Endothelial cell of umbilical vein (primary cell): ENCODE measurements at regions not wholly inside any gene's neighbourhood (a gene's known extent, or its start where the extent isn't known, plus 50 kb on each side); places are given as distances from the start of the nearest gene placed in this dataset.

ENCODE experiments used
- BruUV-seq: library from RNA; stranded (reverse); fragments of 400-500 nt; replicated peaks from 2 replicates; lab custom pipeline; 2021; lab: Mats Ljungman, UMichigan
- CTCF ChIA-PET: fragments of 300-600, 350-600 bp; sonication (Branson Sonifier 250); formaldehyde crosslinking; loops from one replicate; lab custom pipeline; 2021; ENCODE audit warnings: antibody characterized with exemption, inconsistent platforms; lab: Charles Lee
- POLR2A ChIA-PET: fragments of 300-600, 350-600 bp; sonication (Branson Sonifier 250); formaldehyde crosslinking; loops from one replicate; lab custom pipeline; 2021; ENCODE audit warnings: antibody characterized with exemption, inconsistent platforms; lab: Charles Lee
- DNase-seq: peaks from one replicate; pipeline ENCODE4 v3.0.0-alpha.2; 2011; ENCODE audit warnings: low read depth, low spot score
- FAIRE-seq: peaks from 2 replicates; lab custom pipeline; 2011; peaks lifted over from hg19 to GRCh38; lab: Jason Lieb, UNC
- H2AFZ ChIP-seq: 2 replicates; pipeline ENCODE4 v1.6.0; 2012; ENCODE audit warnings: low read depth, low read length, control low read depth, inconsistent platforms
- H3K27ac ChIP-seq: 2 replicates; pipeline ENCODE4 v1.5.1; 2011; ENCODE audit warnings: low read depth, mild to moderate bottlenecking, control low read depth, low read length, moderate library complexity; ENCODE audit not compliant: insufficient read depth
- H3K27me3 ChIP-seq, 2 experiments: 2 replicates each; pipeline versions ENCODE4 v1.6.0 to v1.6.1; 2011; ENCODE audit warnings: low read length in 2 of 2, mixed read lengths in 1 of 2; ENCODE audit not compliant: control insufficient read depth in 2 of 2, insufficient read depth in 2 of 2
- H3K36me3 ChIP-seq, 2 experiments: 2 replicates in 1 of 2; 3 replicates in 1 of 2; pipeline ENCODE4 v1.5.1; 2011; ENCODE audit warnings: low read length in 2 of 2, mild to moderate bottlenecking in 1 of 2, moderate library complexity in 1 of 2; ENCODE audit not compliant: control insufficient read depth in 2 of 2, insufficient read depth in 2 of 2; ENCODE audit errors: extremely low read depth in 1 of 2
- H3K4me1 ChIP-seq: 3 replicates; pipeline ENCODE4 v1.5.1; 2011; ENCODE audit warnings: mild to moderate bottlenecking, low read length; ENCODE audit not compliant: control insufficient read depth, insufficient read depth; ENCODE audit errors: extremely low read depth
- H3K4me2 ChIP-seq: 2 replicates; pipeline ENCODE4 v1.6.1; 2011; ENCODE audit warnings: low read length, control low read depth, mixed read lengths; ENCODE audit not compliant: insufficient read depth
- H3K4me3 ChIP-seq, 3 experiments: fragments of 200-600 bp in 1 of 3; sonication (generic), shearing (Covaris generic) in 1 of 3; replicated peaks in 1 of 3; 2 replicates each; pipeline ENCODE4 v1.5.1; 2011 to 2016; ENCODE audit warnings: control low read depth in 3 of 3, low read length in 3 of 3, mild to moderate bottlenecking in 2 of 3, inconsistent platforms in 1 of 3, low read depth in 1 of 3, moderate library complexity in 1 of 3; ENCODE audit not compliant: insufficient read depth in 1 of 3
- H3K79me2 ChIP-seq: 2 replicates; pipeline ENCODE4 v1.6.0; 2012; ENCODE audit warnings: low read length, inconsistent platforms; ENCODE audit not compliant: control insufficient read depth, insufficient read depth
- H3K9ac ChIP-seq: replicated peaks from 2 replicates; pipeline ENCODE3; 2011; ENCODE audit warnings: low read length, control low read depth; ENCODE audit not compliant: insufficient read depth; ENCODE audit errors: extremely low read depth
- H3K9me1 ChIP-seq: replicated peaks from 3 replicates; pipeline ENCODE4 v1.6.0; 2011; ENCODE audit warnings: mild to moderate bottlenecking, low read length; ENCODE audit not compliant: control insufficient read depth, insufficient read depth; ENCODE audit errors: extremely low read depth
- H3K9me3 ChIP-seq: replicated peaks from 2 replicates; pipeline ENCODE4 v1.5.1; 2012; ENCODE audit warnings: low read length, inconsistent platforms; ENCODE audit not compliant: control insufficient read depth, insufficient read depth
- H4K20me1 ChIP-seq: replicated peaks from 2 replicates; pipeline ENCODE3; 2011; ENCODE audit warnings: mild to moderate bottlenecking, low read length; ENCODE audit not compliant: control insufficient read depth, insufficient read depth; ENCODE audit errors: extremely low read depth
- GATA2 ChIP-seq: IDR thresholded peaks from 2 replicates; pipeline ENCODE4 v1.7.0; 2011; ENCODE audit warnings: low read depth, mild to moderate bottlenecking, moderate library complexity, mixed read lengths, low read length; ENCODE audit not compliant: insufficient read length, insufficient read depth
- MYC ChIP-seq: IDR thresholded peaks from one replicate; pipeline ENCODE4 v1.6.1; 2011; ENCODE audit warnings: mild to moderate bottlenecking, low read depth, low read length
- POLR2AphosphoS5 ChIP-seq: IDR thresholded peaks from 2 replicates; pipeline ENCODE4 v1.6.1; 2012; ENCODE audit warnings: low read depth, mild to moderate bottlenecking, control low read depth, low read length, moderate library complexity; ENCODE audit not compliant: insufficient read depth
- dilution Hi-C: fragments of 300-500 bp; cut with MboI; formaldehyde crosslinking; loops from one replicate; pipeline ENCODE4 v1.15.0; 2019; ENCODE audit warnings: low sequenced_read_pairs; ENCODE audit not compliant: extremely low pct_ligation_motif_present
- intact Hi-C: fragments of 100-400 bp; cut with micrococcal nuclease; formaldehyde crosslinking; loops from one replicate; pipeline ENCODE4 v1.10.0; 2022

GRCh38 chr12:98037401-98038140, 477.8 kb upstream of the TMPO start:
- no peaks in the 10 kb centered on the region for H3K9me3 ChIP-seq
- ChIA-PET CTCF (no interaction called here), POLR2A (no interaction called here)
- H2AFZ ChIP-seq: no peak overlapping the region
- no peaks in the 10 kb centered on the region for H3K4me1 ChIP-seq
- H3K79me2 ChIP-seq: no peaks in the 10 kb centered on the region
- H3K4me3 ChIP-seq: no peak overlapping the region
- H4K20me1 ChIP-seq: no peaks in the 10 kb centered on the region
- no peaks in the 10 kb centered on the region for H3K9me1 ChIP-seq
- no TSS peak for BruUV-seq
- H3K27me3 ChIP-seq: no peaks in the 10 kb centered on the region
- intact Hi-C loops: no loop called here
- H3K9ac ChIP-seq: no peak overlapping the region
- FAIRE-seq (no peak), DNase-seq (no peak)
- no peak overlapping the region for H3K4me2 ChIP-seq
- no peaks in the 10 kb centered on the region for H3K36me3 ChIP-seq
- dilution Hi-C loops: no loop called here
- no peak overlapping the region for H3K27ac ChIP-seq
- no peak for TF ChIP-seq GATA2
- no peak for TF ChIP-seq MYC

DNA sequence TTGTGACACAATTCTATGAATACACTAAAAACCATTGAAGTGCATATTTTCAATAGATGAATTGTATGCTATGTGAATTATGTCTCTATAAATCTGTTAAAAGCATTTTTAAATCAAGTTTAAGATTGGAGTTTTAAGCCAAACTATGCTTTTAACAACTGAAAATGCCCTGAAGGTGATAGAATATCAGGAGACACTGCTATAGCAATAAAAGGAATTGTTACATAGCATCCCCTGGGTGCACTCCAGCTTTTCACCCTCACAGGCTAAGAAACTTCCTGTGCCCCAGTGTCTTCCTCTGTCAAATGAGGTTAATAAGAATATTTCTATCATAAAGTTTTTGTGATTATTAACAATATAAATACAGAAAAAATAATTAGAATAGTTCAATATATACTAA, 472.7 kb upstream of the TMPO start:
- FAIRE-seq: no peak

More for the DNA sequence above, 472.7 kb upstream of the TMPO start:
- POLR2A ChIA-PET: no interaction called here
- TF ChIP-seq POLR2AphosphoS5: no peak
- no peak for TF ChIP-seq MYC
- no peak overlapping the region for H3K9ac ChIP-seq
- H4K20me1 ChIP-seq: no peaks in the 10 kb centered on the region
- H3K9me1 ChIP-seq: no peaks in the 10 kb centered on the region
- no peak overlapping the region for H3K4me2 ChIP-seq
- no peak for DNase-seq
- BruUV-seq: no TSS peak
- H3K79me2 ChIP-seq: no peaks in the 10 kb centered on the region
- no peak overlapping the region for H2AFZ ChIP-seq
- no peak overlapping the region for H3K4me3 ChIP-seq
- no peaks in the 10 kb centered on the region for H3K27me3 ChIP-seq
- no peak overlapping the region for H3K27ac ChIP-seq
- no peaks in the 10 kb centered on the region for H3K4me1 ChIP-seq
- no peaks in the 10 kb centered on the region for H3K9me3 ChIP-seq
- CTCF ChIA-PET: no interaction called here
- intact Hi-C loops (no loop called here), dilution Hi-C loops (no loop called here)
- H3K36me3 ChIP-seq: no peaks in the 10 kb centered on the region
